Fibroblast of pulmonary artery (primary cell): ENCODE measurements at regions not wholly inside any gene's neighbourhood (a gene's known extent, or its start where the extent isn't known, plus 50 kb on each side); places are given as distances from the start of the nearest gene placed in this dataset.
A peak's percentile ranks its signal among the peaks of the same experiment; 100 is the strongest.
"Not testable (repeated sequence)": the region's sequence is repeated elsewhere in the genome, so short reads cannot be mapped to it uniquely, and the experiment has no call there.

Source experiments
- DNase-seq: peaks from one replicate; pipeline ENCODE4 v3.0.0-alpha.2; 2010; ENCODE audit warnings: low read depth
- H3K4me3 ChIP-seq: replicated peaks from 2 replicates; pipeline ENCODE4 v1.5.1; 2011; ENCODE audit warnings: low read depth, mild to moderate bottlenecking, control low read depth, low read length, moderate library complexity
- CTCF ChIP-seq: IDR thresholded peaks from 2 replicates; pipeline ENCODE4 v1.5.1; 2011; ENCODE audit warnings: mild to moderate bottlenecking, control low read depth, low read length, inconsistent platforms; ENCODE audit errors: missing control alignments

- DNase-seq, result no peak
- no peak overlapping the region for H3K4me3 ChIP-seq
- TF ChIP-seq CTCF, result no peak
Measured at GRCh38 chr5:120932480-120932879, 468.4 kb downstream of the PRR16 start.

- no peak overlapping the region for H3K4me3 ChIP-seq
- DNase-seq, result no peak
- no peak for TF ChIP-seq CTCF
Measured at GRCh38 chr5:120934031-120934430, 469.9 kb downstream of the PRR16 start.

- no peak for TF ChIP-seq CTCF
- no peak overlapping the region for H3K4me3 ChIP-seq
- DNase-seq, result no peak
Measured at GRCh38 chr5:120936652-120937051, 472.6 kb downstream of the PRR16 start.

GRCh38 chr5:120938604-120939003 is 474.5 kb downstream of the PRR16 start:
- no peak for DNase-seq
- no peak overlapping the region for H3K4me3 ChIP-seq
- TF ChIP-seq CTCF, result no peak

GRCh38 chr5:120942596-120943350 is 478.7 kb downstream of the PRR16 start:
- peak; percentile 25 for DNase-seq
- H3K4me3 ChIP-seq, result no peak overlapping the region
- no peak for TF ChIP-seq CTCF

- not testable (repeated sequence) for H3K4me3 ChIP-seq, DNase-seq
Measured at GRCh38 chr5:120949596-120949995, 485.5 kb downstream of the PRR16 start.

GRCh38 chr5:120953445-120953844 is 489.3 kb downstream of the PRR16 start:
- not testable (repeated sequence) for H3K4me3 ChIP-seq, DNase-seq

- no peak for TF ChIP-seq CTCF
- H3K4me3 ChIP-seq, result no peak overlapping the region
- DNase-seq, result no peak
Measured at GRCh38 chr5:120954255-120954654, 490.2 kb downstream of the PRR16 start.
